Nephron (organoid): ENCODE measurements at regions not wholly inside any gene's neighbourhood (a gene's known extent, or its start where the extent isn't known, plus 50 kb on each side); places are given as distances from the start of the nearest gene placed in this dataset.

Experiments
- H3K27ac Mint-ChIP-seq, 3 experiments: 2 replicates each; pipeline ENCODE4 v1.8.0; 2020; ENCODE audit warnings: mixed read lengths in 3 of 3, mild to moderate bottlenecking in 2 of 3, moderate library complexity in 1 of 3
- H3K27me3 Mint-ChIP-seq: 2 replicates; pipeline ENCODE4 v1.8.0; 2021; ENCODE audit warnings: low read depth, mild to moderate bottlenecking, moderate library complexity, mixed read lengths
- H3K36me3 Mint-ChIP-seq: 2 replicates; pipeline ENCODE4 v1.8.0; 2020; ENCODE audit warnings: low read depth, mixed read lengths
- H3K4me1 Mint-ChIP-seq: 2 replicates; pipeline ENCODE4 v1.8.0; 2020; ENCODE audit warnings: mixed read lengths
- H3K4me3 Mint-ChIP-seq, 3 experiments: 2 replicates each; pipeline ENCODE4 v1.8.0; 2020; ENCODE audit warnings: mild to moderate bottlenecking in 3 of 3, mixed read lengths in 3 of 3, moderate library complexity in 2 of 3
- H3K9me3 Mint-ChIP-seq: 2 replicates; pipeline ENCODE4 v1.8.0; 2020; ENCODE audit warnings: mixed read lengths
- CTCF ChIP-seq, 3 experiments: fragments of 200-600 bp; sonication (generic); IDR thresholded peaks; one replicate each; pipeline ENCODE4 v1.5.0; 2021; ENCODE audit warnings: antibody characterized with exemption in 3 of 3; ENCODE audit not compliant: unreplicated experiment in 3 of 3

DNA sequence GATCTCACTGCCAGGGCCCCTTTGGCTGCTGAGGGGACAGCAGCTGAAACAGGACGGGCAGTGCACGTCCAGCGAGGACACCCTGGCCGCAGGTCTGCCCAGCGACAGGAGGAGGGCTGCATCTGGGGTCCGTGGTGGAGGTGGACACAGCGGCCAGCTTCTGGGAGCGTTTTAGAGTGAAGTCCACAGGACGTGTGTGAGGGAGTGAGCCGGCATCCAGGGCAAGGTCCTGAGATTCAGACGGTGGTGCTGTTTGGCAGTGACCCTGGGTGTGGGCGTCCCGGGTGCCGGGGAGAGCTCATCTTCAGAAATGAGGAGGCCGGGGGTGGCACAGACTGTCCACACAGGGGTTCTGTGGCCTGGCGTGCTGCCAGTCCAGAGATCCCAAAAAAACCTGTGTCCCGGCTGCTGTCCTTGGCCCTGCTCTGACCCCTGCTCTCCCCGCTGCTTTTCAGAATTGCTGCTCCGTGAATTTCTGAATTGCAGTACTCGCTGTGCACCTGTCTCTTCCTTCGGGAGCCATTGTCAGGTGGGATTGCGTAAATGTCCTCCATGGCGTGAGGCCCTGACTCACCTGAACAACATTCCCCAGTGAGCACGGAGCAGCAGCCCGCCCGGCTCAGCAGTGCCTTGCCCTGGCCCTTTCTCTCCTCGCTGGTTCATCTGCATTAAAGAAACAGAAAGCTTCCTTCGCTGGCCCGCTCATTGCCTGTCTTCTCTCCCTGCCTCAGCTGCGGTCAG, 183.5 kb upstream of the C14orf180 start:
- Mint-ChIP-seq H3K4me1 (peaks cover 7% of the 10 kb centered on the region), H3K36me3 (peaks cover 12% of the 10 kb centered on the region), H3K27ac (no peak overlapping the region), H3K4me3 (no peak overlapping the region), H3K27me3 (peaks cover 33% of the 10 kb centered on the region), H3K9me3 (peaks cover 36% of the 10 kb centered on the region)
- no peak for TF ChIP-seq CTCF (IDR thresholded peaks at IDR 0.05; ENCODE audit: unreplicated experiment in 3 of 3)

DNA sequence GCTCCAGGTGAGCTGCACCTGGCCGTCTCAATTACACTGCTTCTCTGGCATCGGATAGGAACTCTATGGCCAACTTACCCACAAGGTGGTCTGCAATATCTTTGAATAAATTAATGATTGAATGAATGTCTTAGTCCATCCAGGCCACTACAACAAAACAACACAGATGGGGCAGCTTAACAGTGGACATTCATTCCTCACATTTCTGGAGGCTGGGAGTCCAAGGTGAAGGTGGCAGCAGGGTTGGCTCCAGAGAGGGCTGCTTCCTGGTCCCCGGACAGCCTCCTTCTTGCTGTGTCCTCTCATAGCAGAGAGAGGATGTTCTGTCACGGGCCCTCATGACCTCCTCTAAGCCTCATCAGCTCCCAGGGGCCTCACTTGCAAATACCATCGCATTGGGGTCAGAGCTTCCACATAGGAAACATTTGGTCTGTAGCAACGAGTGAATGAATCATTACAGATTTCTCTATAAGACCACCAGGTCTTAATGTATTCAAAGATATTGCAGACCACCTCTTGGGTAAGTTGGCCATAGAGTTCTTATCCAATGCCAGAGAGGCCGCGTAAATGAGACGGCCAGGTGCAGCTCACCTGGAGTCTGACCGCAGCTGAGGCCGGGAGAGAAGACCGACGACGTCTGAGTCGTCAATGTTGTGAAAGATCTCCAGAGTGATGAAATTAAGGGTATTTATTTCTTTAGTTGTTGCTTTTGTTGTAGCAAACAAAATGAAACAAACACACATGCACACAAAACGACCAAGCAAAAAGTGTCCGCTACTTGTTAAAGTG, 182.7 kb upstream of the C14orf180 start:
- Mint-ChIP-seq H3K36me3 (peaks cover 12% of the 10 kb centered on the region), H3K27me3 (peaks cover 28% of the 10 kb centered on the region), H3K4me3 (no peak overlapping the region), H3K4me1 (peaks cover 2% of the 10 kb centered on the region), H3K9me3 (peaks cover 38% of the 10 kb centered on the region), H3K27ac (no peak overlapping the region)
- TF ChIP-seq CTCF (IDR thresholded peaks at IDR 0.05; ENCODE audit: unreplicated experiment in 3 of 3) = no peak

- TF ChIP-seq CTCF (IDR thresholded peaks at IDR 0.05; ENCODE audit: unreplicated experiment in 3 of 3) = no peak
- H3K9me3 Mint-ChIP-seq = peaks cover 38% of the 10 kb centered on the region
- H3K36me3 Mint-ChIP-seq = peaks cover 12% of the 10 kb centered on the region
- no peak overlapping the region for H3K27ac Mint-ChIP-seq
- no peaks in the 10 kb centered on the region for H3K4me1 Mint-ChIP-seq
- peaks cover 31% of the 10 kb centered on the region for H3K27me3 Mint-ChIP-seq
- no peak overlapping the region for H3K4me3 Mint-ChIP-seq
Measured at GRCh38 chr14:104397956-104398355, 181.6 kb upstream of the C14orf180 start.

DNA sequence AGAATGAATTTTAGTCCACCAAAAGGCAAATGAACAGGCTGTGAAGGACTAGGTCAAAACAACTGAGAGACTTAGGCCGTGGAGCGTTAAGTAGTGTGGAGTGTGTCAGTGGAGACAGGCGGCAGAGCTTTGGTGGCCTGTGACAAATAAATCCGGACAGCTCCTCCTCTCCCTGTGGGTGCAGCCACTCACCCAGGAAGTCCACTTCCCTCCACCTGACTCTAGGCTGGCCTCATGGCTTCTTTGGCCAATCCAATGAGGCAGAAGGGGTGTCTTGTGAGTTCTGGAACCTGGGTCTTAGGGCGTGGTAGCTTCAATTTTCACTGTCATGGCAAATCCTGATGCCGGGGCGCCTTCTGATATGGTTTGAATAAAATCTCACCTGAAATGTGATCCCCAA, 180.9 kb upstream of the C14orf180 start:
- Mint-ChIP-seq H3K27ac (no peak overlapping the region), H3K36me3 (peaks cover 12% of the 10 kb centered on the region), H3K27me3 (peaks cover 32% of the 10 kb centered on the region), H3K4me3 (no peak overlapping the region), H3K9me3 (peaks cover 38% of the 10 kb centered on the region), H3K4me1 (no peaks in the 10 kb centered on the region)
- no peak for TF ChIP-seq CTCF (IDR thresholded peaks at IDR 0.05; ENCODE audit: unreplicated experiment in 3 of 3)

- peaks cover 38% of the 10 kb centered on the region for H3K9me3 Mint-ChIP-seq
Measured at GRCh38 chr14:104399432-104400155, 180.0 kb upstream of the C14orf180 start.

More at GRCh38 chr14:104399432-104400155, 180.0 kb upstream of the C14orf180 start:
- Mint-ChIP-seq H3K36me3 (peaks cover 12% of the 10 kb centered on the region), H3K4me3 (no peak overlapping the region), H3K27me3 (peaks cover 31% of the 10 kb centered on the region), H3K4me1 (no peaks in the 10 kb centered on the region), H3K27ac (no peak overlapping the region)
- no peak for TF ChIP-seq CTCF (IDR thresholded peaks at IDR 0.05; ENCODE audit: unreplicated experiment in 3 of 3)
